GM12891 (cell line): ENCODE measurements at regions not wholly inside any gene's neighbourhood (a gene's known extent, or its start where the extent isn't known, plus 50 kb on each side); places are given as distances from the start of the nearest gene placed in this dataset.

Experiments
- PAX5 ChIP-seq: IDR thresholded peaks from 2 replicates; pipeline ENCODE4 v1.6.1; 2011; ENCODE audit warnings: low read length, moderate library complexity, mild to moderate bottlenecking; ENCODE audit not compliant: insufficient read depth, severe bottlenecking
- POLR2A ChIP-seq: IDR thresholded peaks from 2 replicates; pipeline ENCODE4 v1.6.1; 2011; ENCODE audit warnings: low read depth, low read length, control low read depth
- POLR2AphosphoS5 ChIP-seq: IDR thresholded peaks from 2 replicates; pipeline ENCODE4 v1.6.1; 2011; ENCODE audit warnings: low read depth, low read length, control low read depth
- POU2F2 ChIP-seq: IDR thresholded peaks from 2 replicates; pipeline ENCODE4 v1.6.1; 2011; ENCODE audit warnings: low read depth, mild to moderate bottlenecking, control low read depth, low read length, moderate library complexity
- SPI1 ChIP-seq: IDR thresholded peaks from 2 replicates; pipeline ENCODE4 v1.6.1; 2011; ENCODE audit warnings: low read depth, low read length, control low read depth
- TAF1 ChIP-seq: IDR thresholded peaks from 2 replicates; pipeline ENCODE4 v1.6.1; 2011; ENCODE audit warnings: low read depth, low read length, control low read depth

DNA sequence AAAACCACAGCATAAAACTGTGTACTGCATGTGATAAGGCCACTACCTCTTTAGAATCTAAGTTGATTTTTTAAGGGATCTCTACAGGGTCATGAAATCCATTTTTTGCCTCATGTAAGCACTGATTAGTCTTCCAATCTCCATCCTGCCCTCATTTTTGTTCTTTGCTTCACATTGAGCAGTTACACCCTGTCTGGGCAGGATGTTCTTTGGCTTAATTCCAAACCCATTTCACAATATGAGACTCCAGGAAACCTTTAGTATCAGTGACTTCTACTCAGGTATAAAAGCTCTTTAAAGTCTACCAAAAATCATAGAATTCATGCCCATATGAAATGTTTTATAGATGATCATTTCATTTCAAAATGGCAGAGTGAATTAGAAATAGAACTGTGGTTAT lies 592.6 kb downstream of the TBC1D4 start:
- TF ChIP-seq POLR2AphosphoS5, result no peak
- no peak for TF ChIP-seq POLR2A
- no peak for TF ChIP-seq PAX5
- TF ChIP-seq SPI1, result no peak
- no peak for TF ChIP-seq TAF1
- TF ChIP-seq POU2F2, result no peak
